ENCODE measurements at regions not wholly inside any gene's neighbourhood (a gene's known extent, or its start where the extent isn't known, plus 50 kb on each side); places are given as distances from the start of the nearest gene placed in this dataset.
"Not testable (repeated sequence)": the region's sequence is repeated elsewhere in the genome, so short reads cannot be mapped to it uniquely, and the experiment has no call there.

- no peak for DNase-seq
Measured at GRCh38 chr12:93221841-93222240, 155.9 kb upstream of the NUDT4 start.

GRCh38 chr12:93223440-93224426, 154.0 kb upstream of the NUDT4 start:
- no peak for DNase-seq

DNA sequence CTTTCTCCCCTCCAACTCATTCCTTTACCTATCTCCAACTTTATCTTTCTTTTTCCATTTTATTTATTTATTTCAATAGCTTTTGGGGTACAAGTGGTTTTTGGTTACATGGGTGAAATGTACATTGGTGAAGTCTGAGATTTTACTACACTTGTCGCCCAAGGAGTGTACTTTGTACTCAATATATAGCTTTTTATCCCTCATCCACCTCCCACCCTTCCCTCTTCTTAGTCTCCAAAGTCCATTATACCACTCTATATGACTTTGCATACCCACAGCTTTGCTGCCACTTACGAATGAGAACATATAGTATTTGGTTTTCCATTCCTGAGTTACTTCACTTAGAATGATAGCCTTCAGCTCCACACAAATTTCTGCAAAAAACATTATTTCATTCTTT, 152.6 kb upstream of the NUDT4 start:
- no peak for DNase-seq

DNA sequence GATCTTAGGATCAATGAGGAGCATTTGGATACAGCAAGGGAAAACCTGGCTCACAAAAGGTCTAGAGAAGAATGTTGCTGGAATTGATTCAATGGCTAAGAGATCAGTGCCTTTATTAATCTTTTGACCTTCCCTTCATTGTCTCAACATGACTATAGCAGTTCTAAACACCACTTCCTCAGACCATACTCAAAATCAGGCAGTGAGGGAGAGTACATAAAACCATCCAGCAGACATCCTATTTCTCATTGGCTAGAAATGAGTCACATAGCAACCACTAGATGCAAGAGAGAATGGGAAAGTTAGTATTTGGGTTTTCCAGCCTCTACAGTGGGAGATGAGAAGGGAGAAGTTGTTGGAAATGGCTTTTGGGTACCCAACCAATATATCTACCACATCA, 151.4 kb upstream of the NUDT4 start:
- DNase-seq = no peak

- no peak for DNase-seq
Measured at GRCh38 chr12:93229494-93230325, 148.0 kb upstream of the NUDT4 start.

- no peak for DNase-seq
Measured at GRCh38 chr12:93230326-93230720, 147.4 kb upstream of the NUDT4 start.

- DNase-seq = no peak
Measured at GRCh38 chr12:93231938-93232337, 145.8 kb upstream of the NUDT4 start.

DNA sequence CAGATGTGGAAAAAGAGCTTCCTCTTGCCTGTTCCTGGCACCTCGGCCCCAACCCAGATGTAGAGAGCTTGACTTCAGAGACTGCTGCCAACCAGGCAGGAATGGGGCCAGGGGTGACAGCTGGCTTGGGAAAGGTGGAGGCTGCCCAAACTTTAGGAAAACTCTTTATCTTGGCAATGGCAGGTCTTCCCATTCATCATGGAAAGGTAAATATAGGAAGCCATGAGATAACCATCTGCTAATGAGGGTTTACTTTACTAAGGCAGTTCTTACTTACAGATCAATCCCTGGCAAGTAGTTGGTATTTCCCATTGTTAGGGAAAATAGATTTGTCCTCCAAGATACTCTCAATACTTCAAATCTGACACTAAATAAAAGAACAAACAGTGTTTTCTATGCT, 143.1 kb upstream of the NUDT4 start:
- no peak for DNase-seq

GRCh38 chr12:93235881-93236280, 141.8 kb upstream of the NUDT4 start:
- no peak for DNase-seq

DNA sequence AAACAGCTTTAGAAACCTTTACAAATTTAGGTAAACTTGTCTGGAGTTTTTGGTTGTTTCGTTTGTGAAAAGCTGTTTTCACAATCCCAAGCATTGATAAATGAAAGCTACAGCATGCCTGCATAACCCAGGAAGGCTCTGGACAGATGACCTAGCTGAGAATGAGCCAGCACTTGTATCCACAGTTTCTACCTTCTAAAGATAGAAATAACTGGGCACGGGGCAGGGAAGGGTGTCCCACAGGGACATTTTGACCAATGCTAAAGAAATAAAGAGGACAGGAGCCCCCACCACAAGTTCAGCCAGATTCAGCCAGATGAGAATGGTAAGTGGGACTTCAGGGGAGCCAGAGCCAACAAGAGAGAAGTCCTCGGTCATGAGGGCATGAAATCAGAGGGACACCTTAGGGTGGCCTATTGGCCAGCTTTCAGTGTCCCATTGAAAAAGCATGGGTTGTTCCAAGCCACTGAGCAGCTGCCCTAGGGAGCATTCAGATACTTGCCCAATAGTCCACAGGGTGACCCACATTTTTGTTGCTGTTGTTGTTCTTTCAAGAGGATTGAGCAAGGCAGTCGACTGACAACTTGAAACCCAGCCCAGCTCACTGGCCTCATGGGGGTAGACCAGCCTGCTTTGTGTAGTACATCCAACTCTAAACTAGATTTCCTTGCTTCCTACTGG, 140.3 kb upstream of the NUDT4 start:
- no peak for DNase-seq

GRCh38 chr12:93238512-93239262, 139.0 kb upstream of the NUDT4 start:
- DNase-seq = not testable (repeated sequence)

GRCh38 chr12:93239789-93240188, 137.9 kb upstream of the NUDT4 start:
- DNase-seq = not testable (repeated sequence)

DNA sequence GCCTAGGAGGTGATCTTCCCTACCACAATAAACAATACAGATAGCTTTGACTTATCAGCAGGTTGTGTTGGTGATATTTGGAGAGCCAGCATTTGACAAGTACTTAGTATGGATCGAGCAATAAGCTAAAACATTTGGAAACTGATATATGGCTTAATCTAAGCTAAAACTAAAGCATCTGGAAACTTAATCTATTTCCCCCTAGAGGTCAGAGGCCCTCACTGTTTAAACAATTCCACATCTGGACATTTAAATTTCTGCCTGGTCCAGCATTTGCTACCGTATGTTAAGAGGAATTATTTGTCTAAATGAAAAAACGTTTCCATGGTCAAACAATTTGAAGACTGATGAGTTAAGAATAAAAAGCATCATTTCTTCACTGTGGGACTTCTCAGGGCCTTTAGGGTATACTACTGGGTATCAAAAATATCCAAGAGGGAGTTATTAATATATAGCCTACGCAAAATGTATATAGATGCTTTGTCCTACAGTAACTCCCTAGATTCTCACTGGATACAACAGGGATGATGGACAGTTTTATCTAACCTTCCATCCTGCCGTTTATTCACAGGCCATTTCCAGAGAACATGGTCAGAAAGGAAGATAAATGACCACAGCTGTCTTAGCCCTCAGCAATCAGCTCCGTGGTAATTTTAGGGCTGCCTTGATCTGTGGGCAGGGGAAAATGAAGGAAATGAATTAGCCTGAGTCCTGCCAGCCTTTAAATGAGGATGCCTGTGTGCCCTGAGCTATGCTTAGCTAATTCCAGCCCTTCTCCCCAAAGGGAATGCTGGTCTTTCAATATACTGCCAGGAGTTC, 135.4 kb upstream of the NUDT4 start:
- DNase-seq = no peak

- DNase-seq = no peak
Measured at GRCh38 chr12:93243382-93243688, 134.4 kb upstream of the NUDT4 start.

DNA sequence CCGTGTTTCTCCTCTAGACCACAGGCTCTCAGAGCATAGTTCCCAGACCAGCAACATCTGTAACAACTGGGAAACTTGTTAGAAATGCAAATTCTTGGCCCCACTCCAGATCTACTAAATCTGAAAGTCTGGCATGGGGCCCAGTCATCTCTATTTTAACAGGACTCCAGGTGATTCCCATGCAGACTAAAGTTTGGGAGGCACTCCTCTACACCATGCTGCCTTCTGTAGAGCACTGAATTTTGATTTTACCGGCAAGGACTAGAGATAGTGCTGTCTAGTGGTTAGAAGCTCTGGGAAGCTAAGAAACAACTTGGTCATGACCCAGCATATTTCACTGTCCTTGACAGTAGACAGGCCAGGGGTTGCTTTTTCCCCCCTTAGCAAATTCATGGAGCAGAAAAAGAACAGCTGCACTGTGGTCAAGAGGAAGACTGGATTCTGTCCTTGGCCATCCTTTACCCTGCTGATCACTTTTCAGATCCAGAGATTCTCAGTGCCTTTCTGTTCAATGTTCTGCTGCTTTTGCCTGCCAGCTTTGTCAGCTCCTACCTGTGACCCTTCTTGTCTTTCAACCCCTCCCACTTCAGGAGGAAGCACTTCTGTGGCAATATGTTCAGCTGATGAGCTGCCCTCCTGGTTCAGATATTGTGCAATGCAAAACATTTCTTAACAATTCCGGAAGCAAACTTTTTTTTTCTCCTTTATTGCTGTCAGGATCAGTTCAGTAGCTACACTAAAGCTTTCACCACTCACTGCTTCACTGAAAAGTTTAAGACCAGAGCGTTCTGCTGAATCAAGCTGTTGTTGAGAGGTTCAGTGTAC, 133.8 kb upstream of the NUDT4 start:
- no peak for DNase-seq

DNA sequence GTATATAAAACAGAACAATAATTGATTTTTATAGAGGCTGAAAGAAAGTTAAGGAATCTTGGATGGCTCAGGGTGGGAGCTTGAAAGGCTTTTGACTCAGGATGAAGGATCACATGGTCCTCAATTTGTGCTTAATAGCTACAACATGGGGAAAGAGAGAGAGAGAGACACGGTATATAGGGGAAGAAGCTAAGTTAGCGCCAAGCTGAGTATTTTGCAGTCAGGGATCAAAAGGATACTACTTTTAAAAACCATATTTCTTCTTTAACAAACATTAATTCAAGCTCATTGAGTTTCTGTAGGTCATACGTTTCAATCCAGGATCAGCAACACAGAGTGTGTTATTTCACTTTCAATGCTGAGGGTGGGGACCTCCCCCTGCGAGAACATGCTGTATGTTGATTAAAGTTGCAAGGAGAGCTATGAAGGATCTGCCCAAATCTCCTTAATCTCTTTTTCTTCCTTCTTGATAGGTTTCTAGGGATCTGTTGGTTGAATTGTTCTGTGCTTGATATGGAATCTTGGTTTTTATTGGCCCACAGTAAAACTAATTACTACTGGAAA, 133.1 kb upstream of the NUDT4 start:
- DNase-seq = no peak

- peak; percentile 60 for DNase-seq
Measured at GRCh38 chr12:93245543-93245942, 132.2 kb upstream of the NUDT4 start.

DNA sequence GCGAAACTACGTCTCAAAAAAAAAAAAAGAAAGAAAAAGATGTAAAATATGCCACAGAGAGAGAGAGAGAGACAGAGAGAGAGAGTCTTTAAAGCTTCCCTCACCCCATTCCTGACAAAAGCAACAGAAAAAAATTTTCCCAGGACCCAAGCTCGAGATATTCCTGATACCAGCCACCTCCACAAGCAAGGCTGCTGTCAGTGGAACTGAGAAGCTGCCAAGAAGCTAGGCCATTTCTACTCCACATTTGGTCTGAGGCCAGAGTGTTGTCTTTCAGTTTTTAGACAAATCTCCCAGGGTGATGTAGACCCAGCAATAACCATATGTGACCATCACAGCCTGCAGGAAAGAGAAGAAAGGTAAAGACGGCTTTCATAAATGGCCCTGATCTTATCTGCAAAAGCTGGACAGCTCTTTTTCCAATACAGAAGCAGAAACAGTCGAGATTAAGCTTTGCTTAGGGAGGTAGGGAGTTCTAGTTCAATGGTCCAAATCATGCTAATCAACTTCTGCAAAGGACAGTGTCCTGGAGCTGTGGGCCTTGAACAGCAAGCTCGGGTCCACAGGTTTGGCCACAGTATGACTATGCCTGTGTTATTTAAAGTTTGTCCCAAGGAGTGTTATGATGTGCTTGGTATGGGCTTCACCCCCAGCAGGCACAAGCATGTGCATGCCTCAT, 130.3 kb upstream of the NUDT4 start:
- DNase-seq = no peak

GRCh38 chr12:93252221-93252620, 125.5 kb upstream of the NUDT4 start:
- DNase-seq = no peak

DNA sequence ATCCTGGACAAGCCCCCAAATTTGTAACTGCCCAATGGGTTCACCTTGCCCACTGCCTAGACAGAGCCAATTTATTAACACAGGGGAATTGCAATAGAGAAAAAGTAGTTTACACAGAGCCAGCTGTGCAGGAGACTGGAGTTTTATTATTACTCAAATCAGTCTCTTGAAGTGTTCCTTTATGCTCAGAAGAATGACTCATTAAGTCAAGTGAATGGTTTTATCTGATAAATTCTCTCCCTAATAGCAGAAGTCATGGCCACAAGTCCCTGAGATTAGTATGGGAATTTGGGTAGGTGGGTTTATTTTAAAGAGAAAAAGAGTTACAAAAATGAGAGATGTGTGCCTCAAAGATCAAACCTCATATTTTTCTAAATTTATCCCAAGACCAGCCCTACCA, 122.8 kb upstream of the NUDT4 start:
- no peak for DNase-seq

Data from activated CD8-positive, alpha-beta memory T cell treated with anti-CD3 and anti-CD28 coated beads for 24 hours (primary cell).